Heart right ventricle (tissue), 16 donors: ENCODE measurements at regions not wholly inside any gene's neighbourhood (a gene's known extent, or its start where the extent isn't known, plus 50 kb on each side); places are given as distances from the start of the nearest gene placed in this dataset.

ENCODE experiments used
- ATAC-seq, 8 donors: fragments of 200-7000 bp; cut with Tn5 transposase; one replicate each; pipeline ENCODE4 v1.9.1; 2020; ENCODE audit warnings: mild to moderate bottlenecking in 8 of 8, moderate library complexity in 8 of 8, moderate number of reproducible peaks in 1 of 8
- DNase-seq, 2 donors: peaks; one replicate each; pipeline ENCODE4 v3.0.0-alpha.2; 2020
- H3K27ac ChIP-seq, 10 donors: fragments of 200-600 bp; sonication (generic) in 2 of 10; one replicate each; pipeline versions ENCODE4 v1.5.0 to v1.8.0; 2020 to 2022; ENCODE audit warnings: mild to moderate bottlenecking in 3 of 10
- H3K27me3 ChIP-seq, 7 donors: fragments of 200-600 bp; one replicate each; pipeline ENCODE4 v1.8.0; 2021 to 2022; ENCODE audit warnings: mild to moderate bottlenecking in 2 of 7
- H3K36me3 ChIP-seq, 9 donors: fragments of 200-600 bp; sonication (generic) in 1 of 9; one replicate each; pipeline versions ENCODE4 v1.5.0 to v1.8.0; 2020 to 2022; ENCODE audit warnings: mild to moderate bottlenecking in 2 of 9
- H3K4me1 ChIP-seq, 9 donors: fragments of 200-600 bp; sonication (generic) in 1 of 9; one replicate each; pipeline versions ENCODE4 v1.5.0 to v1.8.0; 2020 to 2022; ENCODE audit warnings: mild to moderate bottlenecking in 4 of 9
- H3K4me3 ChIP-seq, 10 donors: fragments of 200-600 bp; sonication (generic) in 2 of 10; one replicate each; pipeline versions ENCODE4 v1.5.0 to v1.8.0; 2020 to 2022; ENCODE audit warnings: mild to moderate bottlenecking in 7 of 10, moderate library complexity in 2 of 10
- H3K9me3 ChIP-seq, 11 donors: fragments of 200-600 bp in 10 of 11; sonication (generic) in 2 of 11; one replicate each; pipeline versions ENCODE4 v1.5.0 to v1.8.0; 2013 to 2022; ENCODE audit warnings: mild to moderate bottlenecking in 2 of 11, control low read depth in 1 of 11, moderate library complexity in 1 of 11
- WGBS, 2 donors: extraction: QIAGEN DNeasy Blood & Tissue Kit; methylation state at CpG; one replicate each; pipeline ENCODE4 v1.1.7; 2013; ENCODE audit warnings: inconsistent platforms in 1 of 2; 5-methylcytosine and 5-hydroxymethylcytosine counted together
- intact Hi-C, 10 donors: fragments of 100-400 bp; cut with DNase I; formaldehyde crosslinking; loops; one replicate each; pipeline versions ENCODE4 v1.11.1 to v1.14.2; 2022
- TF ChIP-seq, protein P1 (sequence below), 9 donors: fragments of 200-600 bp; sonication (generic) in 2 of 9; IDR thresholded peaks; one replicate each; pipeline versions ENCODE4 v1.5.0 to v1.8.0; 2021 to 2022; ENCODE audit warnings: antibody characterized with exemption in 9 of 9, mild to moderate bottlenecking in 5 of 9, moderate library complexity in 1 of 9
- donor health status: Arrhythmogenic right ventricular cardiomyopathy.
- donor health status: ischemic (EF 13 %, LVEDD 7.1; RV severe dilation, severe dysfunction).
- donor health status: healthy with polysubstance abuse.
- donor health status: DM: no; HTN: yes; CAD: no.
- donor health status: DM: no; HTN: no; CAD: no.
- donor health status: ischemic (EF 25% LVEDD 6.9; RV normal size, moderate dysfunction).
- donor health status: ischemic (EF 25% LVEDD 5.7; RV mildly dilated, moderate dysfunction).
- donor health status: healthy.
- donor health status: DM: yes; HTN: yes; CAD: no.
- donor health status: Ischemic cardiomyopathy.
- donor health status: ischemic (EF 35%, LVEDD 5.7; RV mildly dilated, moderate dysfunction).
- donor health status: nonischemic (EF 11% LVEDD 7.7; RV severe dilation, severe dysfunction).
- donor health status: DM: yes; HTN: yes; CAD: no.
- donor health status: PGD.
- donor health status: ischemic (EF 29% LVEDD 5.4; RV normal size, mild dysfunction).
- donor health status: nonischemic (EF 23%, LVEDD 6.1; RV moderate dilation, normal function).

GRCh38 chr4:184529283-184529682, 54.9 kb upstream of the IRF2 start:
- intact Hi-C loops, result loop anchor here in 1 of 10 donors (5.0 kb wide), 1 partner anchor 37 kb away; no protein-coding TSS in a partner anchor
- no peak for ATAC-seq
- Histone ChIP-seq H3K4me1 (peaks cover 0 to 26% (median 7%) of the 10 kb centered on the region in 9 donors), H3K36me3 (no peaks in the 10 kb centered on the region), H3K27me3 (no peaks in the 10 kb centered on the region), H3K4me3 (no peak overlapping the region), H3K9me3 (peaks cover 0 to 34% (median 0%) of the 10 kb centered on the region in 11 donors), H3K27ac (no peak overlapping the region)
- 84 to 85% methylated on average over 5 of the region's 5 CpGs for WGBS, 2 donors
- TF ChIP-seq, protein P1, sequence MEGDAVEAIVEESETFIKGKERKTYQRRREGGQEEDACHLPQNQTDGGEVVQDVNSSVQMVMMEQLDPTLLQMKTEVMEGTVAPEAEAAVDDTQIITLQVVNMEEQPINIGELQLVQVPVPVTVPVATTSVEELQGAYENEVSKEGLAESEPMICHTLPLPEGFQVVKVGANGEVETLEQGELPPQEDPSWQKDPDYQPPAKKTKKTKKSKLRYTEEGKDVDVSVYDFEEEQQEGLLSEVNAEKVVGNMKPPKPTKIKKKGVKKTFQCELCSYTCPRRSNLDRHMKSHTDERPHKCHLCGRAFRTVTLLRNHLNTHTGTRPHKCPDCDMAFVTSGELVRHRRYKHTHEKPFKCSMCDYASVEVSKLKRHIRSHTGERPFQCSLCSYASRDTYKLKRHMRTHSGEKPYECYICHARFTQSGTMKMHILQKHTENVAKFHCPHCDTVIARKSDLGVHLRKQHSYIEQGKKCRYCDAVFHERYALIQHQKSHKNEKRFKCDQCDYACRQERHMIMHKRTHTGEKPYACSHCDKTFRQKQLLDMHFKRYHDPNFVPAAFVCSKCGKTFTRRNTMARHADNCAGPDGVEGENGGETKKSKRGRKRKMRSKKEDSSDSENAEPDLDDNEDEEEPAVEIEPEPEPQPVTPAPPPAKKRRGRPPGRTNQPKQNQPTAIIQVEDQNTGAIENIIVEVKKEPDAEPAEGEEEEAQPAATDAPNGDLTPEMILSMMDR (IDR thresholded peaks at IDR 0.05), result no peak
- no peak for DNase-seq

DNA sequence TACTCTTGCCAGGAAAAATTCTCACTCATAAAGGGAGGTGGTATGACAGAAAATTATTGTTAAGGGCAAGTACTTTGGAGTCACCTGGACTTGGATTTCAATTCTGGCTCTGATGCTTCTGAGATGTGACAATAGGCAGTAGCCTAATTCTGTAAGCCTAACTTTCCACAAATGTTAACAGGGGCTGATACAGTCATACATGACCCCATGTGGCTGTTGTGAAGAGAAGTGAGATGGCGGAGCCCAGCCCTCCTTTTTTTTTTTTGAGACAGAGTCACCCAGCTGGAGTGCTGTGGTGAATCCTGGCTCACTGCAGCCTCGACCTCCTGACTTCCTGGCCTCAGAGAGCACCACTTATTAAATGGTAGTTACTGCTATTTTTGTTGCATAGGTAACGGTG, 54.4 kb upstream of the IRF2 start:
- Histone ChIP-seq H3K4me3 (no peak overlapping the region), H3K27ac (no peak overlapping the region), H3K9me3 (peaks cover 0 to 39% (median 0%) of the 10 kb centered on the region in 11 donors), H3K36me3 (no peaks in the 10 kb centered on the region), H3K27me3 (no peaks in the 10 kb centered on the region), H3K4me1 (peaks cover 0 to 20% (median 3%) of the 10 kb centered on the region in 9 donors)
- intact Hi-C loops, result loop anchor here in 1 of 10 donors (5.0 kb wide), 1 partner anchor 36 kb away; no protein-coding TSS in a partner anchor
- no peak for DNase-seq
- TF ChIP-seq, protein P1 (IDR thresholded peaks at IDR 0.05), result no peak
- 81% methylated on average over 3 of the region's 3 CpGs for WGBS, 2 donors
- no peak for ATAC-seq

DNA sequence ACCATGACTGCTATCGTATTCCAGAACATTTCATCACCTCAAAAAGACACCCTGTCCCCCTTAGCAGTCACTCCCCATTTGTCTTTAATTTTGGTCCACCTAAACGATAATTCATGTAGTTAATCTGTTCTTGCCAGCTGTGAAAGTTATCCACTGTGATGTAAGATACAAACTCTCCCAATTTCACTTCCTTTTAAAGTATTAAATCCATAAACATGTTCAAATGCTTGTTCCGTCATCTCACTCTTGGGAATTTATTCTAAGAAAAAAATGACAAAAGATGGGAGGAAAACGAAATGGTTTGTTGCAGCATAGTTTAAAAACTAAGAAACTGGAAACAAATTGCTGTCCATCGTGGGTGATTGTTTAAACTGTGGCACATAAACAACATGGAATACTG, 53.7 kb upstream of the IRF2 start:
- Histone ChIP-seq H3K4me1 (peaks cover 0 to 15% (median 0%) of the 10 kb centered on the region in 9 donors), H3K27me3 (no peaks in the 10 kb centered on the region), H3K27ac (no peak overlapping the region), H3K9me3 (peaks cover 0 to 45% (median 0%) of the 10 kb centered on the region in 11 donors), H3K36me3 (no peaks in the 10 kb centered on the region), H3K4me3 (no peak overlapping the region)
- WGBS, 2 donors, result 54 to 63% methylated on average over 5 of the region's 5 CpGs
- DNase-seq (no peak), ATAC-seq (no peak)
- TF ChIP-seq, protein P1 (IDR thresholded peaks at IDR 0.05), result no peak
- intact Hi-C loops, result loop anchor here in 1 of 10 donors (5.0 kb wide), 1 partner anchor 36 kb away; no protein-coding TSS in a partner anchor

GRCh38 chr4:184526228-184526627, 51.9 kb upstream of the IRF2 start:
- 95 to 97% methylated on average over 2 of the region's 2 CpGs for WGBS, 2 donors
- no peak for ATAC-seq
- H3K4me3 ChIP-seq, result no peak overlapping the region

More at GRCh38 chr4:184526228-184526627, 51.9 kb upstream of the IRF2 start:
- DNase-seq, result no peak
- H3K4me1 ChIP-seq, result peaks cover 0 to 15% (median 0%) of the 10 kb centered on the region in 9 donors
- H3K36me3 ChIP-seq, result no peaks in the 10 kb centered on the region
- TF ChIP-seq, protein P1 (IDR thresholded peaks at IDR 0.05), result no peak
- intact Hi-C loops, result loop anchor here in 1 of 10 donors (5.0 kb wide), 1 partner anchor 34 kb away; no protein-coding TSS in a partner anchor
- H3K27me3 ChIP-seq, result no peaks in the 10 kb centered on the region
- peaks cover 0 to 52% (median 0%) of the 10 kb centered on the region in 11 donors for H3K9me3 ChIP-seq
- H3K27ac ChIP-seq, result no peak overlapping the region
